Colon (tissue), 2 donors: ENCODE measurements at regions not wholly inside any gene's neighbourhood (a gene's known extent, or its start where the extent isn't known, plus 50 kb on each side); places are given as distances from the start of the nearest gene placed in this dataset.

Source experiments
- FAIRE-seq: peaks from 2 replicates; lab custom pipeline; 2012; peaks lifted over from hg19 to GRCh38; lab: Jason Lieb, UNC
- donor health status: control.
- donor health status: control.

GRCh38 chr13:72346716-72347115, 380.7 kb downstream of the MZT1 start:
- FAIRE-seq: no peak

- no peak for FAIRE-seq
These were observed 385.1 kb downstream of the MZT1 start for GRCh38 chr13:72342364-72342763.

- no peak for FAIRE-seq
These were observed 385.5 kb downstream of the MZT1 start for GRCh38 chr13:72341904-72342303.

- no peak for FAIRE-seq
These were observed 409.9 kb downstream of the MZT1 start for GRCh38 chr13:72317346-72318109.

- no peak for FAIRE-seq
These were observed 410.7 kb downstream of the MZT1 start for GRCh38 chr13:72316716-72317115.

GRCh38 chr13:72315312-72315711, 412.1 kb downstream of the MZT1 start:
- no peak for FAIRE-seq

- no peak for FAIRE-seq
These were observed 413.2 kb downstream of the MZT1 start for GRCh38 chr13:72314210-72314609.

GRCh38 chr13:72313546-72313945, 413.9 kb downstream of the MZT1 start:
- FAIRE-seq: no peak

- FAIRE-seq: no peak
These were observed 423.3 kb downstream of the MZT1 start for GRCh38 chr13:72303941-72304746.

GRCh38 chr13:72296246-72296645, 429.2 kb upstream of the DACH1 start:
- FAIRE-seq: no peak

GRCh38 chr13:72295153-72295552, 428.1 kb upstream of the DACH1 start:
- no peak for FAIRE-seq

GRCh38 chr13:72293206-72293605, 426.2 kb upstream of the DACH1 start:
- FAIRE-seq: no peak

GRCh38 chr13:72290962-72291681, 424.1 kb upstream of the DACH1 start:
- FAIRE-seq: no peak

GRCh38 chr13:72286421-72286820, 419.4 kb upstream of the DACH1 start:
- no peak for FAIRE-seq

GRCh38 chr13:72284791-72285190, 417.8 kb upstream of the DACH1 start:
- no peak for FAIRE-seq

- FAIRE-seq: no peak
These were observed 394.7 kb upstream of the DACH1 start for GRCh38 chr13:72261732-72262131.

- no peak for FAIRE-seq
These were observed 392.5 kb upstream of the DACH1 start for GRCh38 chr13:72259528-72259927.

- FAIRE-seq: no peak
These were observed 391.5 kb upstream of the DACH1 start for GRCh38 chr13:72258340-72258981.

- no peak for FAIRE-seq
These were observed 388.9 kb upstream of the DACH1 start for GRCh38 chr13:72255908-72256307.

GRCh38 chr13:72253754-72254153, 386.8 kb upstream of the DACH1 start:
- no peak for FAIRE-seq

GRCh38 chr13:72246396-72246795, 379.4 kb upstream of the DACH1 start:
- FAIRE-seq: no peak

GRCh38 chr13:72244788-72245187, 377.8 kb upstream of the DACH1 start:
- no peak for FAIRE-seq
